Kidney (tissue), 13 donors: ENCODE measurements at regions not wholly inside any gene's neighbourhood (a gene's known extent, or its start where the extent isn't known, plus 50 kb on each side); places are given as distances from the start of the nearest gene placed in this dataset.

ENCODE experiments used
- DNase-seq, 5 donors: peaks; one replicate each; pipeline ENCODE4 v3.0.0-alpha.2; 2013 to 2020
- FAIRE-seq: peaks from 2 replicates; lab custom pipeline; 2012; peaks lifted over from hg19 to GRCh38; lab: Jason Lieb, UNC
- H3K27ac ChIP-seq, 2 donors: one replicate each; pipeline ENCODE4 v1.7.0; 2013; ENCODE audit warnings: low read depth in 2 of 2, low read length in 2 of 2, inconsistent platforms in 1 of 2
- H3K27me3 ChIP-seq: one replicate; pipeline ENCODE4 v1.7.1; 2013; ENCODE audit warnings: low read length, inconsistent platforms; ENCODE audit not compliant: control insufficient read depth, insufficient read depth
- H3K36me3 ChIP-seq, 3 donors: one replicate each; pipeline versions ENCODE4 v1.7.0 to v1.7.1; 2013; ENCODE audit warnings: low read length in 3 of 3, control low read depth in 1 of 3, inconsistent platforms in 1 of 3; ENCODE audit not compliant: insufficient read depth in 3 of 3, control insufficient read depth in 2 of 3
- H3K4me1 ChIP-seq, 3 donors: one replicate each; pipeline versions ENCODE4 v1.7.0 to v1.7.1; 2013; ENCODE audit warnings: low read length in 3 of 3, inconsistent platforms in 1 of 3, low read depth in 1 of 3; ENCODE audit not compliant: control insufficient read depth in 2 of 3, insufficient read depth in 2 of 3
- H3K4me3 ChIP-seq, 3 donors: one replicate each; pipeline versions ENCODE4 v1.7.0 to v1.8.1; 2013; ENCODE audit warnings: low read length in 3 of 3, control low read depth in 1 of 3, inconsistent platforms in 1 of 3
- H3K9ac ChIP-seq, 3 donors: one replicate each; pipeline versions ENCODE4 v1.7.0 to v1.7.1; 2013; ENCODE audit warnings: low read length in 3 of 3, control low read depth in 1 of 3, inconsistent platforms in 1 of 3
- H3K9me3 ChIP-seq, 3 donors: one replicate each; pipeline versions ENCODE4 v1.7.0 to v1.7.1; 2013; ENCODE audit warnings: low read length in 3 of 3, control low read depth in 1 of 3, inconsistent platforms in 1 of 3; ENCODE audit not compliant: control insufficient read depth in 2 of 3, insufficient read depth in 1 of 3
- CTCF ChIP-seq: IDR thresholded peaks from 3 replicates; pipeline ENCODE4 v1.5.1; 2012; ENCODE audit warnings: mild to moderate bottlenecking, moderate library complexity, borderline replicate concordance; ENCODE audit not compliant: insufficient read depth; ENCODE audit errors: extremely low read depth
- intact Hi-C: fragments of 100-400 bp; cut with DNase I; formaldehyde crosslinking; loops from one replicate; pipeline ENCODE4 v1.11.1; 2022
- donor health status: control.
- donor health status: control.
- donor health status: control.
- donor health status: control.
- donor health status: control.
- donor health status: DM: yes; HTN: yes; CAD: no.
- donor health status: Normal renal cell carcinoma (clear cell type).

DNA sequence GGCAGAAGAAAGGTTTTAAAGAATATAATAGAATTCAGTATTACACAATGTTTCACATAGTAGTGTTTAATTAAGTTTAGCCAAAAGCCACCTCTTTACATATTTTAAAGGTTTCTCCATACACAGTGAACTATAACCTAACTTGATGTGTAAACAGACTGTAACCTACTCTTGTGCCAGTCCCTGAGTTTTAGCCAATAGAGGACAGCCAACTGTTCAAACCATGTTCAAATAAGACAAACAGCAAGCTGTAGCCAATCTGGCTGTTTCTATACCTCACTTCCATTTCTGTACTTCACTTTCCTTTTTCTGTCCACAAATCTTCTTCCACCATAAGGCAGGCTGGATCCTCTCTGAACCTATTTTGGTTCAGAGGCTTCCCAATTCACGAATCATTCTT lies 65.2 kb downstream of the TEX13C start:
- Histone ChIP-seq H3K9ac (no peak overlapping the region), H3K36me3 (no peaks in the 10 kb centered on the region), H3K27ac (no peak overlapping the region), H3K4me1 (no peaks in the 10 kb centered on the region), H3K27me3 (no peaks in the 10 kb centered on the region), H3K4me3 (no peak overlapping the region), H3K9me3 (no peaks in the 10 kb centered on the region)
- intact Hi-C loops: no loop called here
- DNase-seq (no peak), FAIRE-seq (no peak)
- TF ChIP-seq CTCF: no peak

- no peaks in the 10 kb centered on the region for H3K27me3 ChIP-seq
- no peak overlapping the region for H3K4me3 ChIP-seq
- H3K9me3 ChIP-seq: no peaks in the 10 kb centered on the region
- intact Hi-C loops: no loop called here
- DNase-seq: no peak
- TF ChIP-seq CTCF: no peak
- FAIRE-seq: no peak
- H3K36me3 ChIP-seq: no peaks in the 10 kb centered on the region
- no peak overlapping the region for H3K27ac ChIP-seq
- no peaks in the 10 kb centered on the region for H3K4me1 ChIP-seq
- no peak overlapping the region for H3K9ac ChIP-seq
These were observed 68.3 kb downstream of the TEX13C start for GRCh38 chrX:125387945-125388344.

DNA sequence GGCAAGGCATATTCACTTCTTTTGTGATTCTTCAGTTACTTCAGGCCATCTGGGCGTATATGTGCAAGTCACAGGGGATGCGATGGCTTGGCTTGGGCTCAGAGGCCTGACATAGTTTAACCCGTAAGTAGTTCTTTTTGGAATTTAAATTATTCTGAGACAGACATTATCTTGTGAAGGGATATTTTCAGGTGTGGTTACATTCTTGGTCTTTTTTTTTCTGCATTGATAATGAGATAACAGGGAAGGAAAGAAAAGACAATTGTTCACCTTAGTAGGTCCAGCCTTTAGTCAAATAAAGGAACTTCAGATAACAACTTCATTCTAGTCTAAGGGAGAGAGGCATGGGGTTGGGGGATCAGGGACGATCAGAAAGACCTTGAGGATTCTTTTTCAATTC lies 74.8 kb downstream of the TEX13C start:
- Histone ChIP-seq H3K9me3 (no peaks in the 10 kb centered on the region), H3K4me1 (no peaks in the 10 kb centered on the region), H3K4me3 (no peak overlapping the region), H3K27ac (no peak overlapping the region), H3K36me3 (no peaks in the 10 kb centered on the region), H3K9ac (no peak overlapping the region), H3K27me3 (no peaks in the 10 kb centered on the region)
- no peak for DNase-seq
- no peak for FAIRE-seq
- intact Hi-C loops: no loop called here
- TF ChIP-seq CTCF: no peak

DNA sequence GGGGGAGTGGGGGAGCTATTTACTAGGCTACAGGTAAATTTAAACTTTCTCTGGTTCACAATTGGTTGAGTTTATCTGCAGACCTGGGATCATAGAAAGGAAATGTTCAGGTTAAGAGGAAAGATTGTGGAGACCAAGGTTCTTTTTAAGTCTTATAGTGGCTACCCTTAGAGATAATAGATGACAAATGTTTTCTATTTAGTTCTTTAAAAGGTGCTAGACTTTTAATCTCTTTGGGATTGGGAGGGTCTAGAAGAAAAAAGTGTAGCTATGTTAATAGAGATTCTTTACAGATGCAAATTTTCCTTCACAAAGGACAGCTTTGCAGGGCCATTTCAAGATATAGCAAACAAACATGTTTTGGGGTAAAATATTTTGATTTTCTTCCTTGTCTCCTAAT lies 76.0 kb downstream of the TEX13C start:
- no peak for TF ChIP-seq CTCF
- no peaks in the 10 kb centered on the region for H3K36me3 ChIP-seq
- no peak overlapping the region for H3K9ac ChIP-seq
- H3K9me3 ChIP-seq: no peaks in the 10 kb centered on the region
- no peak overlapping the region for H3K27ac ChIP-seq
- intact Hi-C loops: no loop called here
- no peak overlapping the region for H3K4me3 ChIP-seq
- H3K27me3 ChIP-seq: no peaks in the 10 kb centered on the region
- H3K4me1 ChIP-seq: no peaks in the 10 kb centered on the region
- no peak for DNase-seq
- FAIRE-seq: no peak
